Neural cell (in vitro differentiated cells): ENCODE measurements at regions not wholly inside any gene's neighbourhood (a gene's known extent, or its start where the extent isn't known, plus 50 kb on each side); places are given as distances from the start of the nearest gene placed in this dataset.

Source experiments
- H2AFZ ChIP-seq: fragments of 200-600, 300-800 bp; sonication (generic), shearing (Covaris generic); 2 replicates; pipeline ENCODE4 v1.6.0; 2014; ENCODE audit warnings: low read depth, mild to moderate bottlenecking, antibody characterized with exemption, low read length, moderate library complexity
- H3F3A ChIP-seq: fragments of 200-600 bp; shearing (Covaris generic); 2 replicates; pipeline ENCODE4 v1.6.1; 2016; ENCODE audit warnings: mild to moderate bottlenecking, moderate library complexity, mixed read lengths, antibody characterized with exemption, low read length; ENCODE audit not compliant: insufficient read depth, poor library complexity, severe bottlenecking
- H3K27ac ChIP-seq: fragments of 200-600, 300-800 bp; sonication (generic), shearing (Covaris generic); 2 replicates; pipeline ENCODE4 v1.5.1; 2014; ENCODE audit warnings: mild to moderate bottlenecking, low read length, moderate library complexity
- H3K27me3 ChIP-seq: fragments of 300-800, 200-600 bp; sonication (generic), shearing (Covaris generic); 2 replicates; pipeline ENCODE4 v1.6.0; 2014; ENCODE audit warnings: mild to moderate bottlenecking, low read depth, low read length, moderate library complexity; ENCODE audit not compliant: insufficient read depth
- H3K36me3 ChIP-seq: fragments of 300-800, 200-600 bp; sonication (generic), shearing (Covaris generic); 2 replicates; pipeline ENCODE4 v1.5.1; 2014; ENCODE audit warnings: mild to moderate bottlenecking, antibody characterized with exemption, low read length, moderate library complexity; ENCODE audit not compliant: insufficient read depth
- H3K4me2 ChIP-seq: fragments of 300-800, 200-600 bp; sonication (generic), shearing (Covaris generic); 2 replicates; pipeline ENCODE4 v1.6.0; 2014; ENCODE audit warnings: mild to moderate bottlenecking, low read length
- H3K4me3 ChIP-seq: fragments of 300-800, 200-600 bp; sonication (generic), shearing (Covaris generic); 2 replicates; pipeline ENCODE4 v1.5.1; 2014; ENCODE audit warnings: mild to moderate bottlenecking, low read length, moderate library complexity
- H3K79me2 ChIP-seq: fragments of 200-600 bp; shearing (Covaris generic); replicated peaks from 2 replicates; pipeline ENCODE4 v1.6.0; 2014; ENCODE audit warnings: mild to moderate bottlenecking, low read length, moderate library complexity; ENCODE audit not compliant: insufficient read depth
- H3K9ac ChIP-seq: fragments of 300-800, 200-600 bp; sonication (generic), shearing (Covaris generic); 2 replicates; pipeline ENCODE4 v1.6.1; 2016; ENCODE audit warnings: mild to moderate bottlenecking, low read length, mixed read lengths
- H3K9me2 ChIP-seq: fragments of 200-600 bp; shearing (Covaris generic); 2 replicates; pipeline ENCODE4 v1.6.1; 2016; ENCODE audit warnings: mild to moderate bottlenecking, low read length, mixed read lengths; ENCODE audit not compliant: insufficient read depth
- H3K9me3 ChIP-seq: fragments of 200-600, 300-800 bp; sonication (generic), shearing (Covaris generic); 2 replicates; pipeline ENCODE4 v1.6.1; 2016; ENCODE audit warnings: mild to moderate bottlenecking, mixed run types, low read length, moderate library complexity, mixed read lengths
- H4K20me1 ChIP-seq: fragments of 200-600 bp; shearing (Covaris generic); 2 replicates; pipeline ENCODE4 v1.6.1; 2016; ENCODE audit warnings: mild to moderate bottlenecking, mixed run types; ENCODE audit not compliant: insufficient read depth
- CTCF ChIP-seq: fragments of 450-650 bp; IDR thresholded peaks from 2 replicates; pipeline ENCODE4 v1.5.1; 2014; ENCODE audit warnings: antibody characterized with exemption, mild to moderate bottlenecking, moderate library complexity; ENCODE audit not compliant: poor library complexity, severe bottlenecking
- EP300 ChIP-seq: fragments of 450-650 bp; conservative IDR thresholded peaks from 2 replicates; pipeline ENCODE4 v1.6.1; 2014; ENCODE audit warnings: antibody characterized with exemption, mild to moderate bottlenecking, moderate library complexity; ENCODE audit not compliant: poor library complexity, severe bottlenecking
- EZH2 ChIP-seq: fragments of 200-600, 300-800 bp; shearing (Covaris generic), sonication (generic); IDR thresholded peaks from 2 replicates; pipeline ENCODE4 v1.6.1; 2014; ENCODE audit warnings: antibody characterized with exemption, low read length, borderline replicate concordance, mild to moderate bottlenecking; ENCODE audit not compliant: insufficient read depth, poor library complexity, severe bottlenecking
- MXI1 ChIP-seq: fragments of 450-650 bp; conservative IDR thresholded peaks from 2 replicates; pipeline ENCODE4 v1.6.1; 2014; ENCODE audit warnings: antibody characterized with exemption, mild to moderate bottlenecking; ENCODE audit not compliant: poor library complexity, severe bottlenecking
- POLR2AphosphoS5 ChIP-seq: IDR thresholded peaks from 2 replicates; pipeline ENCODE4 v1.6.1; 2012
- RAD21 ChIP-seq: fragments of 450-650 bp; conservative IDR thresholded peaks from 2 replicates; pipeline ENCODE4 v1.6.1; 2014; ENCODE audit warnings: antibody characterized with exemption, mild to moderate bottlenecking, moderate library complexity
- SMC3 ChIP-seq: fragments of 450-650 bp; conservative IDR thresholded peaks from 2 replicates; pipeline ENCODE4 v1.6.1; 2014; ENCODE audit warnings: antibody characterized with exemption, mild to moderate bottlenecking, moderate library complexity; ENCODE audit not compliant: poor library complexity
- TAF1 ChIP-seq: IDR thresholded peaks from 2 replicates; pipeline ENCODE4 v1.6.1; 2012; ENCODE audit warnings: low read depth
- TF ChIP-seq, protein P1 (sequence below): IDR thresholded peaks from 2 replicates; pipeline ENCODE4 v1.6.1; 2012; ENCODE audit warnings: borderline replicate concordance

DNA sequence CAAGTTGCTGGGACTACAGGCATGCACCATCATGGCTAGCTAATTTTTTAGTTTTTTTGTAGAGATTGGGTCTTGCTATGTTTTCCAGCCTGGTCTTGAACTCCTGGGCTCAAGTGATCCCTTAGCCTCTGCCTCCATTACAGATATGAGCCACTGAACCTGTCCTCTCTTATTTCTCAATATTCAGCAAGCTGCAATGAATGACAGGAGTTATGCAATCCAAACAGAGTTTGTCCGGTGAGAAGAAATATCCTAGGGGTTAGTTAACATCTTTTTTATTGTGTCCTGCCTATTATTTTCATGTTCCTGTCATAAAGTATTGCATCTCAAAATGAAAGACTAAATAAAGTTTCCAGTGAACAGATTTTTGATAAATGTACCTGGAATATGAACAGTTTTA, 1161.4 kb downstream of the OTOL1 start:
- H3K4me2 ChIP-seq = no peak overlapping the region
- H3K27me3 ChIP-seq = no peaks in the 10 kb centered on the region
- no peaks in the 10 kb centered on the region for H3F3A ChIP-seq
- no peak overlapping the region for H3K27ac ChIP-seq
- no peaks in the 10 kb centered on the region for H3K9me2 ChIP-seq
- H3K4me3 ChIP-seq = no peak overlapping the region
- H3K9ac ChIP-seq = no peak overlapping the region
- H3K36me3 ChIP-seq = no peaks in the 10 kb centered on the region
- TF ChIP-seq SMC3 (no peak), EZH2 (no peak), TAF1 (no peak), EP300 (no peak)
- TF ChIP-seq, protein P1, sequence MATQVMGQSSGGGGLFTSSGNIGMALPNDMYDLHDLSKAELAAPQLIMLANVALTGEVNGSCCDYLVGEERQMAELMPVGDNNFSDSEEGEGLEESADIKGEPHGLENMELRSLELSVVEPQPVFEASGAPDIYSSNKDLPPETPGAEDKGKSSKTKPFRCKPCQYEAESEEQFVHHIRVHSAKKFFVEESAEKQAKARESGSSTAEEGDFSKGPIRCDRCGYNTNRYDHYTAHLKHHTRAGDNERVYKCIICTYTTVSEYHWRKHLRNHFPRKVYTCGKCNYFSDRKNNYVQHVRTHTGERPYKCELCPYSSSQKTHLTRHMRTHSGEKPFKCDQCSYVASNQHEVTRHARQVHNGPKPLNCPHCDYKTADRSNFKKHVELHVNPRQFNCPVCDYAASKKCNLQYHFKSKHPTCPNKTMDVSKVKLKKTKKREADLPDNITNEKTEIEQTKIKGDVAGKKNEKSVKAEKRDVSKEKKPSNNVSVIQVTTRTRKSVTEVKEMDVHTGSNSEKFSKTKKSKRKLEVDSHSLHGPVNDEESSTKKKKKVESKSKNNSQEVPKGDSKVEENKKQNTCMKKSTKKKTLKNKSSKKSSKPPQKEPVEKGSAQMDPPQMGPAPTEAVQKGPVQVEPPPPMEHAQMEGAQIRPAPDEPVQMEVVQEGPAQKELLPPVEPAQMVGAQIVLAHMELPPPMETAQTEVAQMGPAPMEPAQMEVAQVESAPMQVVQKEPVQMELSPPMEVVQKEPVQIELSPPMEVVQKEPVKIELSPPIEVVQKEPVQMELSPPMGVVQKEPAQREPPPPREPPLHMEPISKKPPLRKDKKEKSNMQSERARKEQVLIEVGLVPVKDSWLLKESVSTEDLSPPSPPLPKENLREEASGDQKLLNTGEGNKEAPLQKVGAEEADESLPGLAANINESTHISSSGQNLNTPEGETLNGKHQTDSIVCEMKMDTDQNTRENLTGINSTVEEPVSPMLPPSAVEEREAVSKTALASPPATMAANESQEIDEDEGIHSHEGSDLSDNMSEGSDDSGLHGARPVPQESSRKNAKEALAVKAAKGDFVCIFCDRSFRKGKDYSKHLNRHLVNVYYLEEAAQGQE = no peak
- H4K20me1 ChIP-seq = no peaks in the 10 kb centered on the region
- H3K9me3 ChIP-seq = peaks cover 6% of the 10 kb centered on the region
- H2AFZ ChIP-seq = no peak overlapping the region
- no peaks in the 10 kb centered on the region for H3K79me2 ChIP-seq

DNA sequence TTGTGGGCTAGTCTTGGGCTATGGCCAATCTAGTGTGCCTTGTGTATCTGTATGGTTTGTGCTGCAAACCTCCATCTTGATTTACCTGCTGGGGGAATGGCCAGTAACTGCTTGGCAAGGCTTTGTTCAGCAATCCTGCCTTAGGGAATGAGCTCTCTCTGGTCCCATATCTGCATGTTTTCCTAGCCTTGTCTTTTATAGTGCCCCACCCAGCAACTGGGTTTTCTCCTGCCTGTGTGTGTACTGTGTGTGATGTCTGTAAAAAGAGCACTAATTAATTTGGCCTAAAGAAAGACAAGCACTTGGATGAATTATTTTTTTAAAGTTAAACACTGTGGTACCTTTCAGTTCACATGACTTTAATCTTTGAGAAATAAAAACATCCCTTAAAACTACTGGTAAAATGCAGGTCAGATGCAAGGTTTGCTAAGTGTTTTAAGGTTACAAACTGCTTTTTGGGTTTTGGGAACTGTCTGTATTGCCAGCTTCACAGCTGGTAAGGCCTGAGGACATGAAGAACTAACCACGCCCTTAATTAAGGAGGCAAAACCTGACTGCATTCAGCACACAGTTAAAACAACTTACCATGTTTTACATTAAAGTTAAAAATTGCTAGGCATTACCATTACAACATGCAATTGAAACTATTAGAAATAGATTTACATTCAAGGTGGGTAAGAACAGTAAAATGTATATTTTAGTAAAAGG, 1169.2 kb downstream of the OTOL1 start:
- Histone ChIP-seq H4K20me1 (no peaks in the 10 kb centered on the region), H3F3A (no peaks in the 10 kb centered on the region), H3K79me2 (no peaks in the 10 kb centered on the region), H3K4me2 (no peak overlapping the region), H3K27ac (no peak overlapping the region), H3K4me3 (no peak overlapping the region), H3K9me2 (no peaks in the 10 kb centered on the region), H3K9me3 (no peaks in the 10 kb centered on the region), H3K9ac (no peak overlapping the region), H3K36me3 (no peaks in the 10 kb centered on the region), H2AFZ (no peak overlapping the region), H3K27me3 (no peaks in the 10 kb centered on the region)
- no peak for TF ChIP-seq TAF1
- TF ChIP-seq SMC3 = no peak
- TF ChIP-seq EP300 = no peak
- no peak for TF ChIP-seq POLR2AphosphoS5
- TF ChIP-seq, protein P1 = no peak
- TF ChIP-seq CTCF = no peak
- TF ChIP-seq RAD21 = no peak
- no peak for TF ChIP-seq MXI1
- TF ChIP-seq EZH2 = no peak
